AG09319 (cell line): ENCODE measurements at regions not wholly inside any gene's neighbourhood (a gene's known extent, or its start where the extent isn't known, plus 50 kb on each side); places are given as distances from the start of the nearest gene placed in this dataset.

Source experiments
- DNase-seq: peaks from one replicate; pipeline ENCODE4 v3.0.0-alpha.2; 2010; ENCODE audit warnings: low read depth; ENCODE audit errors: extremely low read depth
- TF ChIP-seq, protein P1 (sequence below): IDR thresholded peaks from 2 replicates; pipeline ENCODE4 v1.5.1; 2011; ENCODE audit warnings: low read depth, mild to moderate bottlenecking, inconsistent platforms, low read length, moderate library complexity

DNA sequence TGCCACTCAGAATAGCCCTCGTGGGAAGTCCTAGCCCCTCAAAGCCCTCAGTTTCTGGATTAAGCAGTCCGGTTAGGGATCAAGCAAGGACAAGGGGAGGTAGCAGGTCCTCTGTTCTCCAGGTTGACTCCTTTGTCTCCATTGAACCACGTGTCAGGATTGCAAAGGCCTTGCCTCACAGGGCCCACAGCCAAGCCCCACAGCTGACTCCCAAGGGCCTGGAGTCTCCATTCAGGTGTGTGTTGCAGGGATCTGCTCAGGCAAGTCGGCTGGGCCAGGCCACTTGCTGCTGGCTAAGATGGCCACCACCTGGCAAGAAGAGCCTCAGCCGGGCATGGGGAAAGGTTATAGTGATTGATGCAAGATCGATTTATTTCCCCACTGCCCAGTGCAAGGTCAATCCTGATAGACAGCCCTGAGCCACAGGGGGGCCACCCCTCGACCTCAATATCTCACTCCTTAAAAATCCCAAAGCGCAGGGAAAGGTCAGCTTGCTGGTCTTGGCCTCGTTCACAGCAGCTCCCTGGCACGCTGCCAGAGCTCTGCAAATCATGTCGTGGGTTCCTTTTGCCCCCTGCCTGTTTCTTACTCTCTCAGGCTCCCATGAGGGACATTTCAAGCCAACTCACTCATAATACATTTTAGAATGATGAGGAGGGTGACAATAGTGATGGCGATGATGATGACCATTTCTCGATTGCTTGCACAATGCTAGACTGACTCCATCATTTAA lies 75.9 kb downstream of the EDN3 start:
- DNase-seq: no peak
- TF ChIP-seq, protein P1, sequence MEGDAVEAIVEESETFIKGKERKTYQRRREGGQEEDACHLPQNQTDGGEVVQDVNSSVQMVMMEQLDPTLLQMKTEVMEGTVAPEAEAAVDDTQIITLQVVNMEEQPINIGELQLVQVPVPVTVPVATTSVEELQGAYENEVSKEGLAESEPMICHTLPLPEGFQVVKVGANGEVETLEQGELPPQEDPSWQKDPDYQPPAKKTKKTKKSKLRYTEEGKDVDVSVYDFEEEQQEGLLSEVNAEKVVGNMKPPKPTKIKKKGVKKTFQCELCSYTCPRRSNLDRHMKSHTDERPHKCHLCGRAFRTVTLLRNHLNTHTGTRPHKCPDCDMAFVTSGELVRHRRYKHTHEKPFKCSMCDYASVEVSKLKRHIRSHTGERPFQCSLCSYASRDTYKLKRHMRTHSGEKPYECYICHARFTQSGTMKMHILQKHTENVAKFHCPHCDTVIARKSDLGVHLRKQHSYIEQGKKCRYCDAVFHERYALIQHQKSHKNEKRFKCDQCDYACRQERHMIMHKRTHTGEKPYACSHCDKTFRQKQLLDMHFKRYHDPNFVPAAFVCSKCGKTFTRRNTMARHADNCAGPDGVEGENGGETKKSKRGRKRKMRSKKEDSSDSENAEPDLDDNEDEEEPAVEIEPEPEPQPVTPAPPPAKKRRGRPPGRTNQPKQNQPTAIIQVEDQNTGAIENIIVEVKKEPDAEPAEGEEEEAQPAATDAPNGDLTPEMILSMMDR: no peak

DNA sequence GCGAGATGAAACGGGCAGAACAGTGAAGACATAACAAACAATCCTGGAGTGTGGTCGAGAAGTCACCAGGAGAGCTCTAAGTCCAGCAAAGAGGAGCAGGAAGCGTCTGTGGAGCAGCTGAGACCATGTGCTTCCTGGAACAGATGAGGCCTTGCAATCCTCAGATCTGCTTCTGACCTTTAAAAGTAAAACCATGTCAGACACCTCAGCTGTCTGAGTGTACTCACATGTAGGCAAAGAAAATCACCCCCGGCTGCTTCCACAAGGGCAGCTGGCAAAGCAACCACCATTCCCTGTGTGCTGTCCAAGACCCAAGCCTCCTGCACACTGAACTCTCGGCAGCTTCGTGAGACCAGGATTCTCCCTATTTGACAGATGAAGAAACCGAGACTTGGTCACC lies 76.6 kb downstream of the EDN3 start:
- no peak for DNase-seq
- TF ChIP-seq, protein P1: no peak

DNA sequence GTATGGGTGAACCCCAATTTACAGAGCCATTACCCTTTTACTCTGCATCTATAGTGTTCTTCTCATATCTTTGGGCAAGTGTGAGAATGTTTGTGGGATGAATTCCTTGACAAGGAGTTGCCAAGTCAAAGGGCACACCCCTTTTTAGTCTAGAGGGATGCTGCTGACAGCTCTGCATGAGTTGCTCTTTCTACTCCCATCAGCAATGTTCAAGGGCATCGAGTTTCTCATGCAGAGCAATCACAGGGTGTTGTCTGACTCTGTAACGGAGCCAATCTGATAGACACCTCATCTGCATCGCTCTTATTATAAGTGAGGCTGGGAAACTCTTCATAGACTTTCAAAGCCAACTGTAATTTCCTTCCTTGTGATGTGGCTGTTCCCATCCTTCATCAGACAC lies 77.4 kb downstream of the EDN3 start:
- DNase-seq: no peak

DNA sequence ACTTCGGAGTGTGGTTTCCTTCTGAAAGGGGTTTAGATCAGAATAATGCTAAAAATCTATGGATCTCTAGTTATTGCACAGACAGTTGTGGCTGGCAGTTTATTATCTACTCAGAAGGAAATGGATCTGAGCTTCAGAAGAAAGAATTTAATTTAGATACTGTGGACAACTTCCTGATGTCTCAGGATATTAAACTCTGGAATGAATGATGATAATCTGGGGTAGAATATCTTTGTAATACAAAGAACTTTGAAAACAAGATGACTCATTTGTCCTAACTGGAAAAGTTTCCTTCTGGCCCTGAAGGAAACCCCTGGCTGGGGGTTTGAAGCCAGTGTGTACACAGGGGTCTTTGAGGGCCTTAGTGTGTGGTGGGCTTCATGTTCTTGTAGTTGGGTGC lies 78.0 kb downstream of the EDN3 start:
- DNase-seq: no peak
- TF ChIP-seq, protein P1: no peak

More for the DNA sequence above, 77.4 kb downstream of the EDN3 start:
- TF ChIP-seq, protein P1: no peak

DNA sequence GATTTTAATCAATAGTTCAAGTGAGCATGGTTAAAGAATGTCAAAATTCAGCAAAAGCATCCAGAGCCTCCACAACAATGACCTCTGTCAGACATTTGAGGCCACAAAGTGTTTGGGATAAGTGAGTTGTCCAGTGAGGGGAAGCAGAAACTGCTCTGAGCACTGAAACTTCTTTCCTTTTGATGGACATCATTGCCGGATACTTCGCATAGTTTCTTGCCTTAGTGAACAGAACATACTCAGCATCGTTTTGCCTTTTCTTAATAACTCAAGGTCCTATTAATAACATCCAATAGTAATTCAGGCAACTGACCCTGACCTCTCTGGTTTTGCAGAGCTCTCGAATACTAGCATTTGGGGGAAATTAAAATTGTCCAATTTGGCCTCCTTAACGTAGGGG lies 78.6 kb downstream of the EDN3 start:
- DNase-seq: no peak
- TF ChIP-seq, protein P1: no peak

DNA sequence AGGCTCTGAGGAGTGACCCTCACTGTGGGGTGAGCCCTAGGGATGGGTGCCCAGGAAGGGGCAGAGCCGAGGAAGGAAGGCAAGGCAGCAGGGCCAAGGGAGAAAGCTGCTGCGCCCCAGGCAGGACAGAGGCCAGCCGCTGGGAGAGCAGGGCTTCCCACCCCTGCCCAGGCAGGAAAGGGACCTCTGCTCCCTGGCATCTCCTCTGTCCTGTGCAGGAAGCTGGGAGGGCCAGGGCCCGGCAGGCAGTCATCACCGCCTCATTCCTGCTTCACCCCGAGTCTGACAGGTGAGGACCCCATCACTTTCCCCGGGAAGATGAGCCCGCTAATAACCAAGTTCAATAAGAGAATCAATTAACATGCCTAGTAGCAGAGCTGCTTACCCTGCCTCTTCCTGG lies 81.3 kb downstream of the EDN3 start:
- DNase-seq: no peak
- TF ChIP-seq, protein P1: no peak

DNA sequence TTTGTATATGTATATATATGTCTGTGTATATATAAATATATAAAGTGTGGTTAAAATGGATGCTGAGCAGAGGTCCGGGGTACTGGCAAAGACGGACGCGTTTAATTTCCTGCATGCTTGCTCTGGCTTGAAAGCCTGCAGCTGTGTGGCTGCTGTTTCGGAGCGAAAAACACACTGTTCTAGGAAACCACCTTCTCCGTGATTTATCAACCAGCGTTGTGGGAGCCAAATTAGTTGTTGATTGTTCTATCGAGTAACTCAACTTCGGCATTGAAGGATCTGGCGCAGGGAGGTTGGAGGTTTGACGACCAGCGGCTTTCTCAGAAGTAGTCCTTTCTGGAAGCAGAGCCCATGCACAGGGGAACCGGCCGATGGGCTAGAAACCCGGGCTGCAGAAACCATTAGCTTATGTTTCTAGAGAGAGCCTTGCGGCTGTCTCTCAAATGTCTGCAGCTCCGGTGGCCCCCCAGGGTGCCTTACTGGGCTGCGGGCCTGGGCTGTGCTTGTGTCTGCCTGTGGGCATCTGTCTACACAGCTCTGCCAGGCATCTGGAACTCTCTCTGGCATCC lies 81.8 kb downstream of the EDN3 start:
- TF ChIP-seq, protein P1: no peak

More for the DNA sequence above, 81.8 kb downstream of the EDN3 start:
- DNase-seq: no peak
